Panc1 (cell line): ENCODE measurements at regions not wholly inside any gene's neighbourhood (a gene's known extent, or its start where the extent isn't known, plus 50 kb on each side); places are given as distances from the start of the nearest gene placed in this dataset.

Source experiments
- ATAC-seq: fragments of 200-7000 bp; cut with Tn5 transposase; 2 replicates; pipeline ENCODE4 v1.9.1; 2020; ENCODE audit warnings: mild to moderate bottlenecking, moderate library complexity
- BruUV-seq: library from RNA; stranded (reverse); fragments of 400-500 nt; replicated peaks from 2 replicates; lab custom pipeline; 2021; lab: Mats Ljungman, UMichigan
- CTCF ChIA-PET: fragments of 300-600 bp; sonication (Branson Sonifier 250); formaldehyde crosslinking; loops from one replicate; lab custom pipeline; 2022; ENCODE audit warnings: antibody characterized with exemption; lab: Charles Lee
- POLR2A ChIA-PET: fragments of 300-600 bp; sonication (Branson Sonifier 250); formaldehyde crosslinking; loops from one replicate; lab custom pipeline; 2022; ENCODE audit warnings: antibody characterized with exemption; lab: Charles Lee
- DNase-seq: peaks from one replicate; pipeline ENCODE4 v3.0.0-alpha.2; 2010; ENCODE audit warnings: low read depth, low spot score
- H3K27ac ChIP-seq: 2 replicates; pipeline ENCODE4 v1.5.1; 2011; ENCODE audit warnings: mild to moderate bottlenecking, low read length, inconsistent platforms
- H3K27me3 ChIP-seq: fragments of 200-500 bp; sonication (Bioruptor generic); 2 replicates; pipeline ENCODE4 v1.6.0; 2014; ENCODE audit warnings: low read length, inconsistent platforms; ENCODE audit not compliant: control insufficient read depth, insufficient read depth
- H3K36me3 ChIP-seq: fragments of 200-500 bp; sonication (Bioruptor generic); 2 replicates; pipeline ENCODE4 v1.5.1; 2014; ENCODE audit warnings: inconsistent platforms, mild to moderate bottlenecking, low read length, moderate library complexity; ENCODE audit not compliant: control insufficient read depth, insufficient read depth
- H3K4me1 ChIP-seq: 2 replicates; pipeline ENCODE4 v1.5.1; 2011; ENCODE audit warnings: inconsistent platforms, mild to moderate bottlenecking, low read length, moderate library complexity; ENCODE audit not compliant: control insufficient read depth, insufficient read depth
- H3K4me3 ChIP-seq, 2 experiments: 2 replicates each; pipeline ENCODE4 v1.5.1; 2011 to 2012; ENCODE audit warnings: low read depth in 2 of 2, low read length in 2 of 2, mild to moderate bottlenecking in 2 of 2, inconsistent platforms in 1 of 2, moderate library complexity in 1 of 2
- H3K9me3 ChIP-seq: fragments of 200-500 bp; sonication (Bioruptor generic); 2 replicates; pipeline ENCODE4 v1.5.1; 2014; ENCODE audit warnings: low read depth, mild to moderate bottlenecking, inconsistent platforms, low read length, moderate library complexity; ENCODE audit not compliant: control insufficient read depth, insufficient read depth
- POLR2AphosphoS5 ChIP-seq: IDR thresholded peaks from 2 replicates; pipeline ENCODE4 v1.6.1; 2012; ENCODE audit warnings: mild to moderate bottlenecking, low read depth, low read length, moderate library complexity
- SIN3A ChIP-seq: IDR thresholded peaks from 2 replicates; pipeline ENCODE4 v1.6.1; 2012; ENCODE audit warnings: low read depth, mild to moderate bottlenecking, low read length, moderate library complexity, borderline replicate concordance; ENCODE audit not compliant: insufficient read depth
- TCF7L2 ChIP-seq: IDR thresholded peaks from 2 replicates; pipeline ENCODE4 v1.6.1; 2011; ENCODE audit warnings: mild to moderate bottlenecking, low read depth, low read length, inconsistent platforms
- in situ Hi-C: cut with HindIII; loops from 2 replicates; pipeline ENCODE4 v1.10.0; 2016; ENCODE audit warnings: low sequenced_read_pairs, low pct_unique_long_range_greater_than_20kb
- intact Hi-C: fragments of 100-400 bp; cut with micrococcal nuclease; formaldehyde crosslinking; loops from one replicate; pipeline ENCODE4 v1.10.0; 2022; ENCODE audit not compliant: unreplicated experiment
- TF ChIP-seq, protein P1 (sequence below), 2 experiments: IDR thresholded peaks; 2 replicates each; pipeline ENCODE4 v1.6.1; 2011 to 2012; ENCODE audit warnings: low read depth in 2 of 2, control low read depth in 1 of 2, low read length in 1 of 2, mild to moderate bottlenecking in 1 of 2, moderate library complexity in 1 of 2; ENCODE audit not compliant: insufficient read depth in 1 of 2
- TF ChIP-seq, protein P2 (sequence below): fragments of 450-650 bp; IDR thresholded peaks from 2 replicates; pipeline ENCODE4 v1.5.1; 2017; ENCODE audit warnings: mild to moderate bottlenecking

DNA sequence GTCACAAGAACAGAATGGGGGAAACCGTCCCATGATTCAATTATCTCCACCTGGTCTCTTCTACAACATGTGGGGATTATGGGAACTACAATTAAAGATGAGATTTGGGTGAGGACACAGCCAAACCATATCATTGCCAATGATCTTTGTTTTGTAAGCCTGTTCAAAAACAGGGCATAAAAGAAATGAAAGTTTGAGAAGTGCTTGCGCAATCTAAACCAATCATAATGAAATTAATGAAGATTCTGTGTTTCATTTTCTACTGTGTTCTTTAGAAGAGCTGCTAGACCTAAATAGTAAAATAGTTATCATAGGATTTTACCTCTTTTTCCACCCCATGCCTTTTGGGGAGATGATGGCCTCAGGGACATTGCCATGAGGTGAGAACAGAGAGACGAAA, 761.3 kb downstream of the HDGFL1 start:
- Histone ChIP-seq H3K9me3 (no peaks in the 10 kb centered on the region), H3K27me3 (no peaks in the 10 kb centered on the region), H3K4me3 (no peak overlapping the region), H3K4me1 (no peaks in the 10 kb centered on the region), H3K27ac (no peak overlapping the region), H3K36me3 (no peaks in the 10 kb centered on the region)
- CTCF ChIA-PET: no interaction called here
- POLR2A ChIA-PET: no interaction called here
- BruUV-seq: no TSS peak
- intact Hi-C loops: no loop called here
- in situ Hi-C loops: no loop called here
- no peak for ATAC-seq
- no peak for DNase-seq
- TF ChIP-seq POLR2AphosphoS5: no peak
- TF ChIP-seq, protein P1, sequence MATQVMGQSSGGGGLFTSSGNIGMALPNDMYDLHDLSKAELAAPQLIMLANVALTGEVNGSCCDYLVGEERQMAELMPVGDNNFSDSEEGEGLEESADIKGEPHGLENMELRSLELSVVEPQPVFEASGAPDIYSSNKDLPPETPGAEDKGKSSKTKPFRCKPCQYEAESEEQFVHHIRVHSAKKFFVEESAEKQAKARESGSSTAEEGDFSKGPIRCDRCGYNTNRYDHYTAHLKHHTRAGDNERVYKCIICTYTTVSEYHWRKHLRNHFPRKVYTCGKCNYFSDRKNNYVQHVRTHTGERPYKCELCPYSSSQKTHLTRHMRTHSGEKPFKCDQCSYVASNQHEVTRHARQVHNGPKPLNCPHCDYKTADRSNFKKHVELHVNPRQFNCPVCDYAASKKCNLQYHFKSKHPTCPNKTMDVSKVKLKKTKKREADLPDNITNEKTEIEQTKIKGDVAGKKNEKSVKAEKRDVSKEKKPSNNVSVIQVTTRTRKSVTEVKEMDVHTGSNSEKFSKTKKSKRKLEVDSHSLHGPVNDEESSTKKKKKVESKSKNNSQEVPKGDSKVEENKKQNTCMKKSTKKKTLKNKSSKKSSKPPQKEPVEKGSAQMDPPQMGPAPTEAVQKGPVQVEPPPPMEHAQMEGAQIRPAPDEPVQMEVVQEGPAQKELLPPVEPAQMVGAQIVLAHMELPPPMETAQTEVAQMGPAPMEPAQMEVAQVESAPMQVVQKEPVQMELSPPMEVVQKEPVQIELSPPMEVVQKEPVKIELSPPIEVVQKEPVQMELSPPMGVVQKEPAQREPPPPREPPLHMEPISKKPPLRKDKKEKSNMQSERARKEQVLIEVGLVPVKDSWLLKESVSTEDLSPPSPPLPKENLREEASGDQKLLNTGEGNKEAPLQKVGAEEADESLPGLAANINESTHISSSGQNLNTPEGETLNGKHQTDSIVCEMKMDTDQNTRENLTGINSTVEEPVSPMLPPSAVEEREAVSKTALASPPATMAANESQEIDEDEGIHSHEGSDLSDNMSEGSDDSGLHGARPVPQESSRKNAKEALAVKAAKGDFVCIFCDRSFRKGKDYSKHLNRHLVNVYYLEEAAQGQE (IDR thresholded peaks at IDR 0.05; ENCODE audit: insufficient read depth in 1 of 2, low read depth in 2 of 2, low read length in 1 of 2): no peak
- TF ChIP-seq, protein P2, sequence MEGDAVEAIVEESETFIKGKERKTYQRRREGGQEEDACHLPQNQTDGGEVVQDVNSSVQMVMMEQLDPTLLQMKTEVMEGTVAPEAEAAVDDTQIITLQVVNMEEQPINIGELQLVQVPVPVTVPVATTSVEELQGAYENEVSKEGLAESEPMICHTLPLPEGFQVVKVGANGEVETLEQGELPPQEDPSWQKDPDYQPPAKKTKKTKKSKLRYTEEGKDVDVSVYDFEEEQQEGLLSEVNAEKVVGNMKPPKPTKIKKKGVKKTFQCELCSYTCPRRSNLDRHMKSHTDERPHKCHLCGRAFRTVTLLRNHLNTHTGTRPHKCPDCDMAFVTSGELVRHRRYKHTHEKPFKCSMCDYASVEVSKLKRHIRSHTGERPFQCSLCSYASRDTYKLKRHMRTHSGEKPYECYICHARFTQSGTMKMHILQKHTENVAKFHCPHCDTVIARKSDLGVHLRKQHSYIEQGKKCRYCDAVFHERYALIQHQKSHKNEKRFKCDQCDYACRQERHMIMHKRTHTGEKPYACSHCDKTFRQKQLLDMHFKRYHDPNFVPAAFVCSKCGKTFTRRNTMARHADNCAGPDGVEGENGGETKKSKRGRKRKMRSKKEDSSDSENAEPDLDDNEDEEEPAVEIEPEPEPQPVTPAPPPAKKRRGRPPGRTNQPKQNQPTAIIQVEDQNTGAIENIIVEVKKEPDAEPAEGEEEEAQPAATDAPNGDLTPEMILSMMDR: no peak
- no peak for TF ChIP-seq SIN3A
- no peak for TF ChIP-seq TCF7L2

DNA sequence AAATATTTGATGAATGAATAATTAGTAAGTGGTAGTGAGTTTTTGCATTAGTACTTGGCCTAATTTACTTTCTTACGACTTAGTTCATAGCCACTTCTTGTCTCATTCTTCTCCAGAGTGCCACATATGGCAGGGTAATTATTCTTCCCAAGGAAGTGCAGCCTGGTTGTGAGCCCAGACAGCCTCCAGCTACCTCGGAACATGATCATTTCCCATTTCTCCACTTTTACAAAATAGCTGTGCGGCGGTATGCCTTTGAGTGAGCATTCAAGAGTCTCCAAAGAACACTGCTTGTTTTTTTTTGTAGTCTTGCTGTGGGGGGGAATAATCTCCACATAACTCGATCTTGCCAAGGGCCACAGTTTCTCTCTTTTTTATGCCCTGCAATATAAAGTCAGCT, 765.0 kb downstream of the HDGFL1 start:
- H3K27ac ChIP-seq: no peak overlapping the region
- H3K36me3 ChIP-seq: no peaks in the 10 kb centered on the region
- ChIA-PET CTCF (no interaction called here), POLR2A (no interaction called here)
- TF ChIP-seq POLR2AphosphoS5 (no peak), SIN3A (no peak), TCF7L2 (no peak)
- TF ChIP-seq, protein P1 (IDR thresholded peaks at IDR 0.05; ENCODE audit: insufficient read depth in 1 of 2, low read depth in 2 of 2, low read length in 1 of 2): no peak
- TF ChIP-seq, protein P2: no peak
- H3K4me3 ChIP-seq: no peak overlapping the region
- in situ Hi-C loops (no loop called here), intact Hi-C loops (no loop called here)
- ATAC-seq (no peak), DNase-seq (no peak)
- no TSS peak for BruUV-seq
- H3K27me3 ChIP-seq: no peaks in the 10 kb centered on the region
- H3K9me3 ChIP-seq: no peaks in the 10 kb centered on the region
- H3K4me1 ChIP-seq: no peaks in the 10 kb centered on the region
